Body of pancreas (tissue), 4 donors: ENCODE measurements at regions not wholly inside any gene's neighbourhood (a gene's known extent, or its start where the extent isn't known, plus 50 kb on each side); places are given as distances from the start of the nearest gene placed in this dataset.

Source experiments
- POLR2A ChIP-seq, 3 donors: fragments of 450-650 bp; IDR thresholded peaks; one replicate each; pipeline ENCODE4 v1.6.1; 2016; ENCODE audit warnings: antibody characterized with exemption in 3 of 3, mild to moderate bottlenecking in 2 of 3
- TF ChIP-seq, protein P1 (sequence below), 7 experiments: fragments of 450-650 bp in 4 of 7; fragments of 200-600 bp in 3 of 7; sonication (generic) in 3 of 7; IDR thresholded peaks; one replicate each; pipeline ENCODE4 v1.5.1; 2016 to 2019; ENCODE audit warnings: antibody characterized with exemption in 7 of 7

DNA sequence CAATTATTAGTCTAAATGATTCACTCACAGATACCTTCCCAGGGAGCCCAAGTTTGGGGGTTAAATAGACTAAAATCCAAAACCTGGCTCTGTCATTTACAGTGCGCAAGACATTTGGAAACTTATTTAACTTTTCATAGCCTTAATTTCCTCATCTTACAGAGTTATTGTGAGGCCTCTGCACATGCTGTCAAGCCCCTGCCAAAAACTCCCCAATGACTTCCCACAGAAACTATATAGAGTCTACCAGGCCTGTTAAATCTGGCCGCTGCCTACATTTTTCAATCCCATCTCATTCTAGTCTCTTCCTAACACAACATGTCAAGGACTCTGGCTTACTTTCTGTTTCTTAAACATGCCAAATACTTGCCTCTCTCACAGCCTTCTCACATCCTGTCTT, 412.5 kb downstream of the ELAVL2 start:
- TF ChIP-seq, protein P1, sequence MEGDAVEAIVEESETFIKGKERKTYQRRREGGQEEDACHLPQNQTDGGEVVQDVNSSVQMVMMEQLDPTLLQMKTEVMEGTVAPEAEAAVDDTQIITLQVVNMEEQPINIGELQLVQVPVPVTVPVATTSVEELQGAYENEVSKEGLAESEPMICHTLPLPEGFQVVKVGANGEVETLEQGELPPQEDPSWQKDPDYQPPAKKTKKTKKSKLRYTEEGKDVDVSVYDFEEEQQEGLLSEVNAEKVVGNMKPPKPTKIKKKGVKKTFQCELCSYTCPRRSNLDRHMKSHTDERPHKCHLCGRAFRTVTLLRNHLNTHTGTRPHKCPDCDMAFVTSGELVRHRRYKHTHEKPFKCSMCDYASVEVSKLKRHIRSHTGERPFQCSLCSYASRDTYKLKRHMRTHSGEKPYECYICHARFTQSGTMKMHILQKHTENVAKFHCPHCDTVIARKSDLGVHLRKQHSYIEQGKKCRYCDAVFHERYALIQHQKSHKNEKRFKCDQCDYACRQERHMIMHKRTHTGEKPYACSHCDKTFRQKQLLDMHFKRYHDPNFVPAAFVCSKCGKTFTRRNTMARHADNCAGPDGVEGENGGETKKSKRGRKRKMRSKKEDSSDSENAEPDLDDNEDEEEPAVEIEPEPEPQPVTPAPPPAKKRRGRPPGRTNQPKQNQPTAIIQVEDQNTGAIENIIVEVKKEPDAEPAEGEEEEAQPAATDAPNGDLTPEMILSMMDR (IDR thresholded peaks at IDR 0.05) = no peak
- TF ChIP-seq POLR2A (IDR thresholded peaks at IDR 0.05) = no peak
